H9 (cell line): ENCODE measurements at regions not wholly inside any gene's neighbourhood (a gene's known extent, or its start where the extent isn't known, plus 50 kb on each side); places are given as distances from the start of the nearest gene placed in this dataset.

Source experiments
- DNase-seq: peaks from one replicate; pipeline ENCODE4 v3.0.0-alpha.2; 2017
- H2AFZ ChIP-seq: one replicate; pipeline ENCODE4 v1.6.1; 2013; ENCODE audit warnings: mild to moderate bottlenecking, low read length, control low read depth, moderate library complexity
- H2AK5ac ChIP-seq: 2 replicates; pipeline ENCODE4 v1.6.1; 2013; ENCODE audit warnings: low read length, control low read depth, mixed read lengths; ENCODE audit not compliant: insufficient read length
- H2BK120ac ChIP-seq: one replicate; pipeline ENCODE4 v1.6.1; 2013; ENCODE audit warnings: low read depth, mild to moderate bottlenecking, low read length, control low read depth, inconsistent platforms; ENCODE audit not compliant: poor library complexity, severe bottlenecking
- H2BK12ac ChIP-seq: 2 replicates; pipeline ENCODE4 v1.6.1; 2013; ENCODE audit warnings: low read length, control low read depth, mixed read lengths, low read depth; ENCODE audit not compliant: insufficient read length
- H2BK15ac ChIP-seq: 2 replicates; pipeline ENCODE4 v1.6.1; 2013; ENCODE audit warnings: low read depth, low read length, control low read depth
- H2BK20ac ChIP-seq: one replicate; pipeline ENCODE4 v1.6.1; 2013; ENCODE audit warnings: low read depth, mild to moderate bottlenecking, low read length, control low read depth, inconsistent platforms; ENCODE audit not compliant: poor library complexity, severe bottlenecking
- H2BK5ac ChIP-seq: 2 replicates; pipeline ENCODE4 v1.6.1; 2013; ENCODE audit warnings: low read length, control low read depth, mixed read lengths; ENCODE audit not compliant: insufficient read length
- H3K14ac ChIP-seq: 2 replicates; pipeline ENCODE4 v1.6.1; 2013; ENCODE audit warnings: low read length, control low read depth; ENCODE audit not compliant: insufficient read depth
- H3K18ac ChIP-seq: 2 replicates; pipeline ENCODE4 v1.6.1; 2013; ENCODE audit warnings: low read depth, mild to moderate bottlenecking, mixed read lengths, low read length, control low read depth; ENCODE audit not compliant: insufficient read length
- H3K23ac ChIP-seq: 2 replicates; pipeline ENCODE4 v1.6.1; 2013; ENCODE audit warnings: low read length, control low read depth, mixed read lengths, low read depth; ENCODE audit not compliant: insufficient read length
- H3K23me2 ChIP-seq: 2 replicates; pipeline ENCODE4 v1.6.1; 2013; ENCODE audit warnings: low read depth, mild to moderate bottlenecking, mixed read lengths, low read length, control low read depth; ENCODE audit not compliant: insufficient read length, poor library complexity, severe bottlenecking
- H3K27ac ChIP-seq: 2 replicates; pipeline ENCODE4 v1.5.1; 2013; ENCODE audit warnings: low read length, control low read depth, mixed read lengths, low read depth; ENCODE audit not compliant: insufficient read length
- H3K27me3 ChIP-seq: 2 replicates; pipeline ENCODE4 v1.6.1; 2013; ENCODE audit warnings: low read length, control low read depth, inconsistent platforms; ENCODE audit not compliant: insufficient read depth
- H3K4ac ChIP-seq: 2 replicates; pipeline ENCODE4 v1.6.1; 2013; ENCODE audit warnings: low read depth, mild to moderate bottlenecking, control low read depth, inconsistent platforms, low read length, moderate library complexity
- H3K4me1 ChIP-seq: 2 replicates; pipeline ENCODE4 v1.6.1; 2013; ENCODE audit warnings: low read length, control low read depth, inconsistent platforms; ENCODE audit not compliant: insufficient read depth
- H3K4me2 ChIP-seq: 2 replicates; pipeline ENCODE4 v1.6.1; 2013; ENCODE audit warnings: low read length, control low read depth, mixed read lengths; ENCODE audit not compliant: insufficient read length, insufficient read depth
- H3K56ac ChIP-seq: 2 replicates; pipeline ENCODE4 v1.6.1; 2013; ENCODE audit warnings: low read depth, mild to moderate bottlenecking, mixed read lengths, low read length, control low read depth; ENCODE audit not compliant: insufficient read length
- H3K79me1 ChIP-seq: 2 replicates; pipeline ENCODE4 v1.6.1; 2013; ENCODE audit warnings: low read depth, mild to moderate bottlenecking, moderate library complexity, low read length, control low read depth, inconsistent platforms; ENCODE audit not compliant: insufficient read depth, poor library complexity, severe bottlenecking
- H3K79me2 ChIP-seq: 2 replicates; pipeline ENCODE4 v1.6.1; 2013; ENCODE audit warnings: low read length, control low read depth, inconsistent platforms; ENCODE audit not compliant: insufficient read depth
- H3K9ac ChIP-seq: 2 replicates; pipeline ENCODE4 v1.6.1; 2013; ENCODE audit warnings: low read length, control low read depth, mixed read lengths; ENCODE audit not compliant: insufficient read length; ENCODE audit errors: extremely low read depth
- H3K9me3 ChIP-seq: one replicate; pipeline ENCODE4 v1.6.1; 2013; ENCODE audit warnings: low read depth, low read length, inconsistent platforms; ENCODE audit not compliant: control insufficient read depth
- H3T11ph ChIP-seq: one replicate; pipeline ENCODE4 v1.6.1; 2013; ENCODE audit warnings: mild to moderate bottlenecking, low read length, control low read depth, inconsistent platforms
- H4K20me1 ChIP-seq: one replicate; pipeline ENCODE4 v1.6.1; 2013; ENCODE audit not compliant: control insufficient read depth, insufficient read length, insufficient read depth
- H4K5ac ChIP-seq: 2 replicates; pipeline ENCODE4 v1.6.1; 2013; ENCODE audit warnings: low read depth, mild to moderate bottlenecking, mixed read lengths, low read length, control low read depth; ENCODE audit not compliant: insufficient read length
- H4K8ac ChIP-seq: replicated peaks from 2 replicates; pipeline ENCODE4 v1.6.1; 2013; ENCODE audit warnings: low read length, control low read depth, mixed read lengths, low read depth; ENCODE audit not compliant: insufficient read length
- H4K91ac ChIP-seq: 2 replicates; pipeline ENCODE4 v1.6.1; 2013; ENCODE audit warnings: low read depth, mild to moderate bottlenecking, moderate library complexity, mixed read lengths, low read length, control low read depth; ENCODE audit not compliant: insufficient read length
- H3K27ac Mint-ChIP-seq, 3 experiments: 2 replicates in 2 of 3; 3 replicates in 1 of 3; pipeline ENCODE4 v1.8.0; 2020 to 2021; ENCODE audit warnings: mixed read lengths in 3 of 3, mild to moderate bottlenecking in 1 of 3, moderate library complexity in 1 of 3
- H3K27me3 Mint-ChIP-seq: 2 replicates; pipeline ENCODE4 v1.8.0; 2021; ENCODE audit warnings: low read depth, mild to moderate bottlenecking, moderate library complexity, mixed read lengths
- H3K36me3 Mint-ChIP-seq, 3 experiments: 2 replicates in 2 of 3; 3 replicates in 1 of 3; pipeline ENCODE4 v1.8.0; 2020 to 2021; ENCODE audit warnings: low read depth in 3 of 3, mixed read lengths in 3 of 3; ENCODE audit not compliant: insufficient read depth in 1 of 3
- H3K4me1 Mint-ChIP-seq, 2 experiments: 2 replicates each; pipeline ENCODE4 v1.8.0; 2020; ENCODE audit warnings: mixed read lengths in 2 of 2
- H3K4me3 Mint-ChIP-seq, 2 experiments: 2 replicates in 1 of 2; 3 replicates in 1 of 2; pipeline ENCODE4 v1.8.0; 2020 to 2021; ENCODE audit warnings: mild to moderate bottlenecking in 2 of 2, mixed read lengths in 2 of 2, moderate library complexity in 1 of 2
- H3K9me3 Mint-ChIP-seq, 2 experiments: 2 replicates in 1 of 2; 3 replicates in 1 of 2; pipeline ENCODE4 v1.8.0; 2020; ENCODE audit warnings: mild to moderate bottlenecking in 2 of 2, mixed read lengths in 2 of 2, moderate library complexity in 1 of 2
- CTCF ChIP-seq: fragments of 200-600 bp; sonication (generic); conservative IDR thresholded peaks from 3 replicates; pipeline ENCODE4 v1.8.0; 2021; ENCODE audit warnings: antibody characterized with exemption, mild to moderate bottlenecking
- WGBS: extraction: QIAGEN DNeasy Blood & Tissue Kit; methylation state at CpG from one replicate; pipeline ENCODE4 v1.1.7; 2013; ENCODE audit warnings: missing lambda C conversion rate, low lambda C conversion rate, mixed read lengths; ENCODE audit not compliant: insufficient read length; ENCODE audit errors: extremely low coverage; 5-methylcytosine and 5-hydroxymethylcytosine counted together

GRCh38 chr18:39421276-39421675, 1855.7 kb upstream of the CELF4 start:
- H3T11ph ChIP-seq, result no peak overlapping the region
- no peak overlapping the region for H2BK120ac ChIP-seq
- H2AFZ ChIP-seq, result no peak overlapping the region
- no peaks in the 10 kb centered on the region for H3K4me1 ChIP-seq
- peaks cover 2 to 9% (median 6%) of the 10 kb centered on the region in 3 experiments; a peak in 4 of 7 replicates for H3K36me3 Mint-ChIP-seq
- H4K91ac ChIP-seq, result no peak overlapping the region
- H4K5ac ChIP-seq, result no peak overlapping the region
- H3K9me3 ChIP-seq, result no peaks in the 10 kb centered on the region
- H3K9me3 Mint-ChIP-seq, result peaks cover 2 to 4% of the 10 kb centered on the region in 2 experiments; a peak in 2 of 5 replicates
- WGBS, result no CpG with 5 or more reads among the region's 3 CpGs
- H3K79me2 ChIP-seq, result no peaks in the 10 kb centered on the region
- H3K79me1 ChIP-seq, result no peaks in the 10 kb centered on the region
- H3K27ac ChIP-seq, result no peak overlapping the region
- no peak for DNase-seq
- no peak overlapping the region for H3K27ac Mint-ChIP-seq
- no peak overlapping the region for H2AK5ac ChIP-seq
- no peak overlapping the region for H3K4me3 Mint-ChIP-seq
- no peaks in the 10 kb centered on the region for H3K27me3 ChIP-seq
- no peak overlapping the region for H3K9ac ChIP-seq
- no peak overlapping the region for H2BK5ac ChIP-seq
- H4K20me1 ChIP-seq, result no peaks in the 10 kb centered on the region
- H3K27me3 Mint-ChIP-seq, result no peaks in the 10 kb centered on the region
- H3K23me2 ChIP-seq, result no peaks in the 10 kb centered on the region
- TF ChIP-seq CTCF, result no peak
- H2BK15ac ChIP-seq, result no peak overlapping the region
- H2BK12ac ChIP-seq, result no peak overlapping the region
- H3K4me1 Mint-ChIP-seq, result peaks cover 6 to 15% of the 10 kb centered on the region in 2 experiments; a peak in 3 of 4 replicates
- no peak overlapping the region for H2BK20ac ChIP-seq
- no peak overlapping the region for H3K56ac ChIP-seq
- H4K8ac ChIP-seq, result no peak overlapping the region
- H3K18ac ChIP-seq, result no peak overlapping the region
- no peak overlapping the region for H3K4me2 ChIP-seq
- H3K23ac ChIP-seq, result no peak overlapping the region
- H3K4ac ChIP-seq, result no peak overlapping the region
- no peak overlapping the region for H3K14ac ChIP-seq
